Left forelimb (tissue), 1 donor: ENCODE measurements at regions not wholly inside any gene's neighbourhood (a gene's known extent, or its start where the extent isn't known, plus 50 kb on each side); places are given as distances from the start of the nearest gene placed in this dataset.

ENCODE experiments used
- DNase-seq: peaks from one replicate; pipeline ENCODE4 v3.0.0-alpha.2; 2018; ENCODE audit warnings: low spot score

GRCh38 chr2:221822416-221822815, 250.3 kb upstream of the EPHA4 start:
- no peak for DNase-seq

GRCh38 chr2:221818616-221819320, 246.7 kb upstream of the EPHA4 start:
- DNase-seq: no peak

- DNase-seq: no peak
These were observed 245.8 kb upstream of the EPHA4 start for GRCh38 chr2:221817878-221818277.

DNA sequence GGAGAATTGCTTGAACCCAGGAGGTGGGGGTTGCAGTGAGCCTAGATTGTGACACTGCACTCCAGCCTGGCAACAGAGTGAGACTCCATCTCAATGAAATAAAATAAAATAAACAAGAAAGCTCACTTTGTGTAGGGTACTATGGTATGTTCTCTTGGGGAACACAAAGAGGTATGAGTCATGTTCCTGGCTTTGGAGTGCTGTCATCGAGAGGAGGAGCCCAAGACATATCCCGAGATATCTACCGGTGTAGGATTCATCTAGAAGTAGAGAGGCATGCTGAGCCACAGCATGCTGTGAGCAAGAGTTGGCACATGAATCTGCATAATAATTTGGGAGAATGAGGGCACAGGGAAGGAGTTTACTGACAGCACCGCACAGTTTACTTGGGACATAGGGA, 244.9 kb upstream of the EPHA4 start:
- no peak for DNase-seq

- DNase-seq: no peak
These were observed 244.5 kb upstream of the EPHA4 start for GRCh38 chr2:221816566-221816965.

GRCh38 chr2:221810650-221811049, 238.5 kb upstream of the EPHA4 start:
- no peak for DNase-seq

GRCh38 chr2:221810245-221810644, 238.1 kb upstream of the EPHA4 start:
- no peak for DNase-seq

DNA sequence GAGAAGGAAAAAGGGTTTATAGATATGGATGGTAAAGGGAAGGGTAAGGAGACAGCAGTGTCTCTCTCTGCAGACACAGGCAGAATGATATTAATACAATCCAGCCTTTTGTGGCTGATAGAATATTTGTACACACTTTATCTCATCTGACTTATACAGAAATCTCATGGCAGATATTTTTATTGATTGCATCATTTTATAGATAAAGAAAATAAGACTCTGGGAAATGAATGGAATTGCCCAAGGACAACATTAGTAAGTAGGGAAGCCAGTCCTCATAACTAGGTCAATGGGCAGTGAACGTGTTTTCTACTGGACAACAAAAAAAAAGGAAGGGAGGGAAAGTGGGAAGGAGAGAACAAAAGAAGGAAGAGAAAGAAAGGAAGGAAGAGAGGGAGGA, 236.4 kb upstream of the EPHA4 start:
- no peak for DNase-seq

DNA sequence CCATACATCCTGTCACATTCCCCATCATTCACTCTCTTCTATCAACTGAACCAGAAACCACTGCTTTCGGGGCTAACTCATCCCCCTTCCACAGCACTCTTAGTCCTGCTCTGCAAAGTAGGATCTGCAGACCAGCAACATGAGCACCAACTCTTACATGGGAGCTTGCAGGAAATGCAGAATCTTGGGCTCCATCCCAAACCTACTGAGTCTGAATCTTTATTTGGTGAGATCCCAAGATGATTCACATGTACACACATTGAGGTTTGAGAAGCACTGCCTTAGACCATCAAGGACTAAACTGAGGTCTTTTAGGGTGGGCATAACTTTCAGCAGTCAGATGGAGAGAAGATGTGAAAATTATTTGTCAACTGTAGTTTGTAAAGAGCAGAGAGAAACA, 235.6 kb upstream of the EPHA4 start:
- no peak for DNase-seq

GRCh38 chr2:221802089-221802488, 230.0 kb upstream of the EPHA4 start:
- no peak for DNase-seq

DNA sequence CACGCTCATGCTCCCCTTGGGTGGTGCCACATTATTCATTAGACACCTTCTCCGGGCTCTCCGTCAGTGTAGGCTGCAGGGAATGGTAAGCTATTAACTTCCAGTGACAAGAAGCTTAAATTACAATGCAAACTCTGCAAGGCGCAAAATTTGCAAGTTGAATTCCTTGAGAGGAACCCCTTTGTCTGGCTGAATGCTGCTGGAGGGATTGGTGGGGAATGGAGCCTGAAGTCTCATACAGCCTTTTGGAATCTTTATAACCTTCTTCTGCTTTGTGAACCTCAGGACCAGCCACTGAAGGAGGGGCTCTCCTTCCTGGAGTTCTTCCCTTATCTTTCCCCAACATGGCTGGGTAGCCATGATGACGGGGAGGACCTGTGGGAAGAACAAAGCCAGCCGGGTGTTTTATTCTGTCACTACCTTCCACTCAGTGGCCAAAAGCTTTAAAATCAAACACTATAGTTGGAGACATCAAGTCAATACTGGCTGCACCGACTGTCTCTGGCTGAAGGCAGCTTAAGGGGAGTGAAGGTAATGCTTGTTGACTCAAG, 220.9 kb upstream of the EPHA4 start:
- no peak for DNase-seq

- DNase-seq: no peak
These were observed 219.7 kb upstream of the EPHA4 start for GRCh38 chr2:221791844-221792243.

DNA sequence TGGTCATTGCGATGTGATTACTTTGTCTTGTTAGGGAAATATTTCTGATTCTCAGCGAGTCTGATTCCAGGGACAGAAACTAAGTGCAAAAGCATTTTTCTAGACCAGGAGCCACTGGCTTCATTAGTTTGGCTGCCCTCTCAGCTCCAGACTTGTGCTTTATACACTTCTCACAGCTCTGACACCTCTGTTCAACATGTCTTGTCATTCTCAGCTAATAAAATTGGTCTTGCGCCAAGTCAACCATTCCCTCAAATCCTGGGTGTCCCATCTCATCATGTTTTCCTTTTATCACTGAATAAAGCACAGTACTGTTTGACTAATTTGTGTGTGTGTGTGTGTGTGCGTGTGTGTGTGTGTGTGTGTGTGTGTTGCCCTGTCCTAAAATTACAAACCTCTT, 215.5 kb upstream of the EPHA4 start:
- DNase-seq: no peak

GRCh38 chr2:221786297-221786926, 214.3 kb upstream of the EPHA4 start:
- DNase-seq: no peak

GRCh38 chr2:221780281-221780688, 208.2 kb upstream of the EPHA4 start:
- no peak for DNase-seq

- no peak for DNase-seq
These were observed 207.5 kb upstream of the EPHA4 start for GRCh38 chr2:221779614-221780067.

- no peak for DNase-seq
These were observed 205.9 kb upstream of the EPHA4 start for GRCh38 chr2:221778025-221778424.

DNA sequence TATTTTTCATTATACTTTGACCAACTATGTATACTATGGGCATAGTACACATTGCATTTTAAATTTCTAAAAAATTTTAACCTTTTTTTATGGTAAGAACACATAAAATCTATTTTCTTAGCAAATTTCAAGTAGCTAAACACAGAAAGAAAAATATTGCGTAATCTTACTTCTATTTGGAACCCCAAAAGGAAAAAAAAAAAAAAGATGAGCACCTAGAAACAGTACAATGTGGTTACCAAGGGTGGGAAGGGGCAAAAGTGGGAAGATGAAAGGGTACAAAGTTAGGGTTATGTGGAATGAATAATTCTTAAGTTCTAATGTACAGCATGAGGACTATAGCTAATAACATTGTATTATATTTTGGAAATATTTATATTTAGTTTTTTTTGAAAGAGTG, 205.0 kb upstream of the EPHA4 start:
- DNase-seq: no peak

GRCh38 chr2:221775096-221775495, 203.0 kb upstream of the EPHA4 start:
- DNase-seq: no peak

GRCh38 chr2:221774136-221774535, 202.0 kb upstream of the EPHA4 start:
- no peak for DNase-seq

DNA sequence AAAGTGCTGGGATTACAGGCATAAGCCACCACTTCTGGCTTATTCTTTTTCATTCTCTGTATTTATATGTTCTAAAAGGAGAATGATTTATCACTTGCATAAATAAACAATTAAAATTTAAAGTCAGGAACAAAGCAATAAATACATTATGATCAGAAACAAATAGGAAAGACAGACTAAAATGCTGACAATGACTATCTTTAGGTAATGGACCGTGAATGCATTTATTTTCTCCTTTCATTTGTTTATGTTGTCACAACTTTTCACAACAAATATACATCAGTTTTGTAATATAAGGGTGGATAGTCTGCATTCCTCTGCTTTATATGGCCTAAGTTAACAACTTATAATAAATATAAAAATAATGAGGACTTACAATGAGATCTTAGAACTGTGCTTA, 199.2 kb upstream of the EPHA4 start:
- no peak for DNase-seq

DNA sequence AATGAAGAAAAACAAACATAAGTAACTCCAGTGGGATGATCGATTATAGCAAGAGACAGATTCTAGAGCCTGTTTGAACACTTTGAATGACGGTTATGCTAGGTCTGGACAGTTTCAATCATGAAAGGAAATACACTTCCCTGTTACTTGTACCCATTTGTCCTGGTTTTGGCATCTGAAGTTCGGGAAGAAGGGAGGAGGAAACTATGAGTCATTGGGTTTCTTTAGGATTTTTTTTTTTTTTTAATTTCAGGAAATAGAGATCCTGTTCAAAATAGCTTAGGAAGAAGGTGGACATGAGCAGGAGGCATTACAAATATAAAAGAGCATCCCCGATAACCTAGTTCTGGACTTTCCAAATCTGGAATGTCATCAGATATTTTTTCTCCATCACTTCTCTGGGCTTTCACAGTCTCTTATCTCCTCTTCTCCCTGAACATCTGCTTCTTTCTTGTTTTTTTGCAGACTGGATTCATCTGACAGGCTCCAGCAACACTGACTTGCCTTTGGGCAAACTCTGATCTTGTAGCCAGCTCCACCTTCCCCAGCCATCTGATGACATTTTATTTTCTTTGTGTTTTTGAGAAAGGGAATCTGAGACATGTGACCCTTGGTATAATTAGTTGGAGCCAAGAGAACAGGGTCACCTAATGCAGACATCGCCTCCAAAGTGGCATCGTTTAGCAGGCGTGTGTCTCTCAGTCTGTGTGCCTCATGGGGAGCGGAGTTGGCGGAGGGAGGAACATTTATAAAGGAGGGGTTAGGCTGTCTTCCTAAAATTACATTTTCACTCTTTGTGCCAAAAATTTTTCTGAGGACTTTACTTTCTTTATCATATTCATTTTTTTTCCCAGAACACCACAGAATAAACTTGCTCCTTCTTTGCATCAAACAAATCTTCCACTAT, 195.3 kb upstream of the EPHA4 start:
- DNase-seq: no peak

GRCh38 chr2:221762496-221762895, 190.4 kb upstream of the EPHA4 start:
- no peak for DNase-seq
